Calu3 (cell line): ENCODE measurements at regions not wholly inside any gene's neighbourhood (a gene's known extent, or its start where the extent isn't known, plus 50 kb on each side); places are given as distances from the start of the nearest gene placed in this dataset.

ENCODE experiments used
- BruUV-seq: library from RNA; stranded (reverse); fragments of 400-500 nt; replicated peaks from 2 replicates; lab custom pipeline; 2021; lab: Mats Ljungman, UMichigan
- CTCF ChIA-PET: fragments of 300-600 bp; sonication (Branson Sonifier 250); formaldehyde crosslinking; loops from one replicate; lab custom pipeline; 2022; ENCODE audit warnings: antibody characterized with exemption; lab: Charles Lee
- DNase-seq: peaks from one replicate; pipeline ENCODE4 v3.0.0; 2022
- H3K27ac Mint-ChIP-seq: one replicate; pipeline ENCODE4 v1.8.0; 2022; ENCODE audit warnings: mixed read lengths; ENCODE audit not compliant: unreplicated experiment
- H3K27me3 Mint-ChIP-seq: one replicate; pipeline ENCODE4 v1.8.0; 2022; ENCODE audit warnings: mixed read lengths; ENCODE audit not compliant: unreplicated experiment
- H3K36me3 Mint-ChIP-seq: one replicate; pipeline ENCODE4 v1.8.0; 2022; ENCODE audit warnings: mild to moderate bottlenecking, moderate library complexity, mixed read lengths; ENCODE audit not compliant: insufficient read depth, unreplicated experiment
- H3K4me1 Mint-ChIP-seq: one replicate; pipeline ENCODE4 v1.8.0; 2022; ENCODE audit warnings: mild to moderate bottlenecking, low read depth, mixed read lengths; ENCODE audit not compliant: unreplicated experiment
- H3K4me3 Mint-ChIP-seq: one replicate; pipeline ENCODE4 v1.8.0; 2022; ENCODE audit warnings: mild to moderate bottlenecking, low read depth, moderate library complexity, mixed read lengths; ENCODE audit not compliant: unreplicated experiment
- H3K9me3 Mint-ChIP-seq: one replicate; pipeline ENCODE4 v1.8.0; 2022; ENCODE audit warnings: low read depth, mixed read lengths; ENCODE audit not compliant: unreplicated experiment
- intact Hi-C: fragments of 100-400 bp; cut with micrococcal nuclease; formaldehyde crosslinking; loops from one replicate; pipeline ENCODE4 v1.10.0; 2022; ENCODE audit not compliant: unreplicated experiment
- TF ChIP-seq, protein P1 (sequence below): fragments of 200-600 bp; IDR thresholded peaks from one replicate; pipeline ENCODE4 v1.8.0; 2022; ENCODE audit warnings: antibody characterized with exemption; ENCODE audit not compliant: unreplicated experiment

- H3K36me3 Mint-ChIP-seq: no peaks in the 10 kb centered on the region
- no peak overlapping the region for H3K4me3 Mint-ChIP-seq
- H3K9me3 Mint-ChIP-seq: no peaks in the 10 kb centered on the region
- no TSS peak for BruUV-seq
- peaks cover 9% of the 10 kb centered on the region for H3K4me1 Mint-ChIP-seq
- H3K27ac Mint-ChIP-seq: no peak overlapping the region
- intact Hi-C loops: no loop called here
- CTCF ChIA-PET: no interaction called here
- DNase-seq: no peak
- TF ChIP-seq, protein P1, sequence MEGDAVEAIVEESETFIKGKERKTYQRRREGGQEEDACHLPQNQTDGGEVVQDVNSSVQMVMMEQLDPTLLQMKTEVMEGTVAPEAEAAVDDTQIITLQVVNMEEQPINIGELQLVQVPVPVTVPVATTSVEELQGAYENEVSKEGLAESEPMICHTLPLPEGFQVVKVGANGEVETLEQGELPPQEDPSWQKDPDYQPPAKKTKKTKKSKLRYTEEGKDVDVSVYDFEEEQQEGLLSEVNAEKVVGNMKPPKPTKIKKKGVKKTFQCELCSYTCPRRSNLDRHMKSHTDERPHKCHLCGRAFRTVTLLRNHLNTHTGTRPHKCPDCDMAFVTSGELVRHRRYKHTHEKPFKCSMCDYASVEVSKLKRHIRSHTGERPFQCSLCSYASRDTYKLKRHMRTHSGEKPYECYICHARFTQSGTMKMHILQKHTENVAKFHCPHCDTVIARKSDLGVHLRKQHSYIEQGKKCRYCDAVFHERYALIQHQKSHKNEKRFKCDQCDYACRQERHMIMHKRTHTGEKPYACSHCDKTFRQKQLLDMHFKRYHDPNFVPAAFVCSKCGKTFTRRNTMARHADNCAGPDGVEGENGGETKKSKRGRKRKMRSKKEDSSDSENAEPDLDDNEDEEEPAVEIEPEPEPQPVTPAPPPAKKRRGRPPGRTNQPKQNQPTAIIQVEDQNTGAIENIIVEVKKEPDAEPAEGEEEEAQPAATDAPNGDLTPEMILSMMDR: no peak
- H3K27me3 Mint-ChIP-seq: no peaks in the 10 kb centered on the region
These were observed 79.7 kb downstream of the OTOL1 start for GRCh38 chr3:161576311-161576710.

DNA sequence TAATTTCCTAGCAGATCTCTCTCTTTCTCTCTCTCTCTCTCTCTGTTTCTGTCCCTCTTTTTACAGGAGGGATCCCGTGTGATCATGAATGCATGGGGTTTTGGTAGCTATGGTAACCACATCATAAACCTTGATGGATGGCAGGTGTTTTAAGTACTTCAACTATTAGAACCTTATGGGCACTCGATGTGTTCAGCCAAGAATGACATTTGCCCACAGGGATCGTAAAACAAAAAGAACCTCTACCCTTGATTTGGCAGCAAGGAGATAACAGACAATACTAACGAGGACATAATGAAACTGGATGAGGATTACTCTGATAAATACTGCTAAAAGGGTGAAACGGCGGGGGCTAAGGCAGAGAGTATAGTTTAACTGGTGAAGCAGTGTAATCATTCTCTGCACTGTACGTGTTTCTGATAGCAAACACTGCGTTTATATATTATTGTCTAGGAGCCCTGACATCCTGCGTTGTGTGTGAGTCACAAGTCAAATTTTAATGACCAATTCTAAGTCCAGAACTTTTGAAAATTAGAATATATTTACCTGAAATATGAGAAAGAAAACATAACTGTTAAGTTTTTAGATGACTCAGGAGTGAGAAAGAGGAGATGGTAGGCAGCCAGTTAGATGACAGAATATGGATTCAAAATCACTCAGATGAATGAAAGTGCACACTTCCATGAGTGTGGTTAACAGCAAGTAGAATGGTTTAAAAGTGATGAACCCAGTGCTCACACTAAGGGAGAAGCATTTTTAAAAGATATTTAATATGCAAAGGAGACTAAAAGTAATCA, 80.3 kb downstream of the OTOL1 start:
- DNase-seq: no peak
- CTCF ChIA-PET: no interaction called here
- no peak overlapping the region for H3K4me3 Mint-ChIP-seq
- no peaks in the 10 kb centered on the region for H3K36me3 Mint-ChIP-seq
- TF ChIP-seq, protein P1: no peak
- BruUV-seq: no TSS peak
- H3K9me3 Mint-ChIP-seq: no peaks in the 10 kb centered on the region
- H3K4me1 Mint-ChIP-seq: peaks cover 9% of the 10 kb centered on the region
- H3K27ac Mint-ChIP-seq: no peak overlapping the region
- intact Hi-C loops: no loop called here
- H3K27me3 Mint-ChIP-seq: no peaks in the 10 kb centered on the region

DNA sequence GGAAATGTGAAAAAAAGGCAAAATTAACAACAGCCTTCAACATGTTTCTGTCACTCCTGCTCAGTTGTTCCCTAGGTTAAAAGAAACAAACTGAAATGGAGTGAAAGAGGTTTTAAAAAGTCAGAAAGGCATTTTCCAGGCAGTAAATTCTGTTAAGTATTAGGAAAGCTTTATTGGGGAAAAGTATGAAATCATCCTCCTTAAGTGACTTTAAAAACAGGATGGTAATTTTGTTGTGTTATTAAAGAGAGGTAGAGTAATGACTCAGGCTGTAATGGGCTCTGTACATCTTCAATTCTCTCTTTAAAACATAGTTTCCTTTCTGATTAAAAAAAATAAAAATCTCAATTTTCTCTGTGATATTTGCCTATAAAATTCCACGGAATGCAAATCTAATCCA, 81.1 kb downstream of the OTOL1 start:
- intact Hi-C loops: no loop called here
- CTCF ChIA-PET: no interaction called here

GRCh38 chr3:161579395-161580126, 83.0 kb downstream of the OTOL1 start:
- H3K4me1 Mint-ChIP-seq: peaks cover 9% of the 10 kb centered on the region
- intact Hi-C loops: no loop called here
- H3K27me3 Mint-ChIP-seq: no peaks in the 10 kb centered on the region
- no peaks in the 10 kb centered on the region for H3K36me3 Mint-ChIP-seq
- BruUV-seq: no TSS peak
- no peak overlapping the region for H3K4me3 Mint-ChIP-seq
- DNase-seq: no peak
- H3K9me3 Mint-ChIP-seq: no peaks in the 10 kb centered on the region
- TF ChIP-seq, protein P1: no peak
- CTCF ChIA-PET: interaction anchor here (1.2 kb wide), 1 partner anchor 10 kb away, joined by 3 read pairs; no protein-coding TSS in a partner anchor
- no peak overlapping the region for H3K27ac Mint-ChIP-seq

More for the DNA sequence above, 81.1 kb downstream of the OTOL1 start:
- no TSS peak for BruUV-seq
- peaks cover 9% of the 10 kb centered on the region for H3K4me1 Mint-ChIP-seq
- H3K9me3 Mint-ChIP-seq: no peaks in the 10 kb centered on the region
- no peaks in the 10 kb centered on the region for H3K36me3 Mint-ChIP-seq
- TF ChIP-seq, protein P1: no peak
- no peak overlapping the region for H3K27ac Mint-ChIP-seq
- H3K27me3 Mint-ChIP-seq: no peaks in the 10 kb centered on the region
- H3K4me3 Mint-ChIP-seq: no peak overlapping the region
- no peak for DNase-seq
